Stimulated activated CD4-positive, alpha-beta T cell treated with anti-CD3 and anti-CD28 coated beads, Interleukin-4, amount 100 ng/mL, for 24 hours (primary cell): ENCODE measurements at regions not wholly inside any gene's neighbourhood (a gene's known extent, or its start where the extent isn't known, plus 50 kb on each side); places are given as distances from the start of the nearest gene placed in this dataset.

Source experiments
- DNase-seq: peaks from one replicate; pipeline ENCODE4 v3.0.0-alpha.2; 2020

GRCh38 chr12:48286665-48287064 lies 64.1 kb downstream of the ZNF641 start:
- DNase-seq, result no peak

- DNase-seq, result peak; percentile 24
Observed at GRCh38 chr12:48285751-48286650, 64.7 kb downstream of the ZNF641 start.

GRCh38 chr12:48281811-48282210 lies 68.9 kb downstream of the ZNF641 start:
- no peak for DNase-seq

- DNase-seq, result no peak
Observed at GRCh38 chr12:48280572-48280971, 70.1 kb downstream of the ZNF641 start.

GRCh38 chr12:48279601-48280000 lies 71.1 kb downstream of the ZNF641 start:
- no peak for DNase-seq

- DNase-seq, result no peak
Observed at GRCh38 chr12:48279101-48279500, 71.6 kb downstream of the ZNF641 start.

- DNase-seq, result no peak
Observed at GRCh38 chr12:48276621-48277020, 73.5 kb upstream of the OR10AD1 start.

- no peak for DNase-seq
Observed at GRCh38 chr12:48266826-48267225, 63.7 kb upstream of the OR10AD1 start.

GRCh38 chr12:48265777-48266176 lies 62.7 kb upstream of the OR10AD1 start:
- DNase-seq, result no peak

GRCh38 chr12:48263617-48264016 lies 60.5 kb upstream of the OR10AD1 start:
- no peak for DNase-seq

GRCh38 chr12:48261773-48262172 lies 58.7 kb upstream of the OR10AD1 start:
- no peak for DNase-seq
